Type B pancreatic cell (in vitro differentiated cells): ENCODE measurements at regions not wholly inside any gene's neighbourhood (a gene's known extent, or its start where the extent isn't known, plus 50 kb on each side); places are given as distances from the start of the nearest gene placed in this dataset.

Experiments used
- DNase-seq: peaks from one replicate; pipeline ENCODE4 v3.0.0; 2021; ENCODE audit warnings: mixed read lengths; ENCODE audit not compliant: unreplicated experiment; ENCODE audit errors: extremely low spot score
- H3K27ac Mint-ChIP-seq: 2 replicates; pipeline ENCODE4 v1.8.0; 2021; ENCODE audit warnings: mild to moderate bottlenecking, mixed read lengths
- H3K27me3 Mint-ChIP-seq: 2 replicates; pipeline ENCODE4 v1.8.0; 2021; ENCODE audit warnings: mixed read lengths
- H3K36me3 Mint-ChIP-seq: 2 replicates; pipeline ENCODE4 v1.8.0; 2021; ENCODE audit warnings: mixed read lengths
- H3K4me1 Mint-ChIP-seq: one replicate; pipeline ENCODE4 v1.8.0; 2021; ENCODE audit warnings: mixed read lengths; ENCODE audit not compliant: unreplicated experiment
- H3K4me3 Mint-ChIP-seq: 2 replicates; pipeline ENCODE4 v1.8.0; 2021; ENCODE audit warnings: mild to moderate bottlenecking, mixed read lengths
- H3K9me3 Mint-ChIP-seq: 2 replicates; pipeline ENCODE4 v1.8.0; 2021; ENCODE audit warnings: mixed read lengths
- TF ChIP-seq, protein P1 (sequence below): fragments of 200-600 bp; sonication (generic); conservative IDR thresholded peaks from 2 replicates; pipeline ENCODE4 v1.5.0; 2021; ENCODE audit warnings: antibody characterized with exemption, mild to moderate bottlenecking

DNA sequence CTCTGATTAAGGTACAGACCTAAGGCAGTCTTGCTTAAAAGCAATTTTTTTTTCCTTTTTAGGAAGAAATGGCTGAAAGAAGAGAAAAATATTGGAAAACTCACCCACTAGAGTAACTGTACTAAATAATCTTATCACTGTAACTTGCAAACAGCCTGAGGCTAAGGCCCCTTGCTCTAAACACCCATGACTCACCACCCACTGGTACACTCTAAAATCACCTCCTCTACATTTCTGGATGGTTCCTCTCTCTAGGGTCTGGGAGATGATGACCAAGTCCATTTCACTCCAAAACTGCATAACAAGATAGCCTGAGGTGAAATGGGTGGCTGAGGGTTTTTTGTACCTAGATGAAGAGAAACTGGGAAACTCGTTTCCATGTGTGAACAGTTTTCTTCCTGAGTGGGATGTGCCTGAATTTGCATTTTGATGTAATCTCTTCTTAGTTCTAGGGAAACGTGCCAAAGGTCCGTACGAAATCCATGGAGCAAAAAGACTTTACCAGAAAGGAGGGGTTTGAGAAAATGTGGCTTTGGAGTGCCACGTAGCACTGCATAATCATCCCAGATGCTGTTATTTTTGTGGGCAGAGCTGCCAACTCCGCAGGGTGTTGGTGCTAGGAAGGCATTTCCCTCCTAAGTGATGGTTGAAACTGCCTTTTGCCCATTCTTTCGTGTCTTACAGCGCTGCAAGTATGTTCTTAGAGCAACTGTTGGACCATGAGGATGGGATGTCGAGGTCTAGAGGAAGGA lies 113.5 kb upstream of the C10orf90 start:
- H3K36me3 Mint-ChIP-seq, result no peaks in the 10 kb centered on the region
- no peak overlapping the region for H3K4me3 Mint-ChIP-seq
- H3K4me1 Mint-ChIP-seq, result peaks cover 13% of the 10 kb centered on the region
- no peaks in the 10 kb centered on the region for H3K9me3 Mint-ChIP-seq
- TF ChIP-seq, protein P1, sequence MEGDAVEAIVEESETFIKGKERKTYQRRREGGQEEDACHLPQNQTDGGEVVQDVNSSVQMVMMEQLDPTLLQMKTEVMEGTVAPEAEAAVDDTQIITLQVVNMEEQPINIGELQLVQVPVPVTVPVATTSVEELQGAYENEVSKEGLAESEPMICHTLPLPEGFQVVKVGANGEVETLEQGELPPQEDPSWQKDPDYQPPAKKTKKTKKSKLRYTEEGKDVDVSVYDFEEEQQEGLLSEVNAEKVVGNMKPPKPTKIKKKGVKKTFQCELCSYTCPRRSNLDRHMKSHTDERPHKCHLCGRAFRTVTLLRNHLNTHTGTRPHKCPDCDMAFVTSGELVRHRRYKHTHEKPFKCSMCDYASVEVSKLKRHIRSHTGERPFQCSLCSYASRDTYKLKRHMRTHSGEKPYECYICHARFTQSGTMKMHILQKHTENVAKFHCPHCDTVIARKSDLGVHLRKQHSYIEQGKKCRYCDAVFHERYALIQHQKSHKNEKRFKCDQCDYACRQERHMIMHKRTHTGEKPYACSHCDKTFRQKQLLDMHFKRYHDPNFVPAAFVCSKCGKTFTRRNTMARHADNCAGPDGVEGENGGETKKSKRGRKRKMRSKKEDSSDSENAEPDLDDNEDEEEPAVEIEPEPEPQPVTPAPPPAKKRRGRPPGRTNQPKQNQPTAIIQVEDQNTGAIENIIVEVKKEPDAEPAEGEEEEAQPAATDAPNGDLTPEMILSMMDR, result no peak
- no peaks in the 10 kb centered on the region for H3K27me3 Mint-ChIP-seq
- peak overlapping the region; percentile 32 for H3K27ac Mint-ChIP-seq
- no peak for DNase-seq

DNA sequence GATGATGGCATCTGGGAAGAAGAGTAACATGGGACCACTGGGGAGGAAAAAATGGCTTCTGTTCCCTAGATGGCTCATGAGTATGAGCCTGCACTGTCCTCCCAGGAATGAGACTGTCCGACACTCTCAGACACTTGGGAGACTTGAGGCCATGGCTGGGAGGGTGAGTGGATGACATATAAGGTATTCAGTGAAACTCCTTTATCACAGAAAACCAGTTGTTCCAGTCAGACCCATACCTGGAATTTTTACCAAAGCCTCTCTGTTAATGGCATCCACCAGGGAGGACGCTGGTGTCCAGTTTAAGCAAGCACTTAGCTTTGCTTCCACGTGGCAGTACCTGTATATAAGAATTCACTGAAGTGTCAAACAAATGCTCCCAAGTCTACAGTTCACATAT lies 116.7 kb upstream of the C10orf90 start:
- H3K27me3 Mint-ChIP-seq, result no peaks in the 10 kb centered on the region
- H3K27ac Mint-ChIP-seq, result peak overlapping the region; percentile 87
- H3K4me3 Mint-ChIP-seq, result peak overlapping the region; percentile 17
- TF ChIP-seq, protein P1, result no peak
- peaks cover 11% of the 10 kb centered on the region for H3K4me1 Mint-ChIP-seq
- no peak for DNase-seq
- H3K9me3 Mint-ChIP-seq, result peaks cover under 1% of the 10 kb centered on the region
- H3K36me3 Mint-ChIP-seq, result no peaks in the 10 kb centered on the region

DNA sequence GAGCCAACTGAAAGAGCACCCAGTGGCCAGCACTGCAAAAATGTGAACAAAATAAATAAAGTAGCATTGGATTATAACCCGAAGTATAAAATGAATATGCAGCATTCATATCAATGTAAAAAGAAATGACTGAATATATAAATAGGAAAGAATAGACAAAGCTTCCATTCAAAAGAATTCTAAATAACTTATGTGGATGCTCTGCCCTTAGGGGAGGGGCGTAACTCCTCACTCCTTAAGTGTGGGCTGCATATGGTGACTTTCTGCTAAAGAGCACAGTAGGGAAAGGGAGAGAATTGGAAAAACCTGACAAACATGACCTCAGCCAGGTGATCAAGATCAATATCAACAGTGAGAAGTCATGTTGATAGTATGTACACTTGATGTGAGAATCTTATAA lies 109.9 kb upstream of the DOCK1 start:
- Mint-ChIP-seq H3K4me1 (no peaks in the 10 kb centered on the region), H3K27ac (peak overlapping the region; percentile 83), H3K4me3 (no peak overlapping the region), H3K27me3 (no peaks in the 10 kb centered on the region), H3K9me3 (peaks cover 12% of the 10 kb centered on the region), H3K36me3 (no peaks in the 10 kb centered on the region)
- TF ChIP-seq, protein P1, result no peak
- no peak for DNase-seq

DNA sequence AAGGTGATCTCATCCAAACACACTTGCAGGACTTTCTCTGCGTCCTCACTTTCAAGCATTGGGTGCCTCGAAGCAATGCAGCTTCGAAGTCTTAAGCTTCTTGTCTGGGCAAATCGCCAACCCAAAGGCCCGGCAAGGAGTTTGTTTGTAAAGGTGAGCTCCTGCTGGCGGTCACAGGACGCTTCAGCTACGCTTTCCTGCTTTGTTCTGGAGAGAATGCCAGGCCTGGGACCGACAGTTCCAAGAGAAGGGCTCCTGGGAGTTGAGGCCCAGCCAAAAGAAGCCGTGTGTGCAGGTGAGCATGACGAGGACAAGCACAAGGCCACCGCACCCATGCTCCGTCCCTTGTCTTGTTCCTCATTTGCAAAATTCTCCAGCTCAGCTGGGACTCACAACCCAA lies 106.6 kb upstream of the DOCK1 start:
- Mint-ChIP-seq H3K36me3 (no peaks in the 10 kb centered on the region), H3K4me1 (no peaks in the 10 kb centered on the region), H3K4me3 (no peak overlapping the region), H3K27me3 (no peaks in the 10 kb centered on the region), H3K9me3 (peaks cover 4% of the 10 kb centered on the region), H3K27ac (no peak overlapping the region)
- no peak for DNase-seq
- TF ChIP-seq, protein P1, result no peak

DNA sequence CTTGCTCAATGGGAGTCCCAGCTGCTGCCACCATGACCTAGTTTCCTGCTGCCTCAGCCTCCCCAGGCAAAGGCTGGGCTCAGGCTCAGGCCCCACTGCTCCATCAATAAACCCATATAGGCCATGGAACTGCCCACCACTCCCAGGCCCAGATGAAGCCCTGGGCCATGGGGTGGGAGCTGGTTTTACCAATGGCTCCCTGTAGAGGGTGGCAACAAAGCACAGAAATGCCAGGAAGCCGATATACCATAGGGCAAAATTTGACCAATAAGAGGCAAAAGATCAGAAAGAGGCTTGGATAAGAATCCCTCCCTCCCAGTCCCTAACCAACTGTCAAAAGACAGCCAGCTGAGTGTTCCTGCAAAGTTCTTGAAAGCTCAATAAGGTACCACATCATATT lies 101.8 kb upstream of the DOCK1 start:
- Mint-ChIP-seq H3K9me3 (no peaks in the 10 kb centered on the region), H3K27me3 (no peaks in the 10 kb centered on the region), H3K27ac (no peak overlapping the region), H3K36me3 (no peaks in the 10 kb centered on the region), H3K4me3 (no peak overlapping the region), H3K4me1 (no peaks in the 10 kb centered on the region)
- TF ChIP-seq, protein P1, result no peak
- DNase-seq, result no peak
